A673 (cell line): ENCODE measurements at regions not wholly inside any gene's neighbourhood (a gene's known extent, or its start where the extent isn't known, plus 50 kb on each side); places are given as distances from the start of the nearest gene placed in this dataset.

ENCODE experiments used
- CTCF ChIP-seq: fragments of 300-800, 200-600 bp; sonication (generic); conservative IDR thresholded peaks from 2 replicates; pipeline ENCODE4 v1.5.1; 2017; ENCODE audit warnings: low read depth, mild to moderate bottlenecking, antibody characterized with exemption, low read length, moderate library complexity, mixed read lengths
- EZH2 ChIP-seq: fragments of 200-600 bp; sonication (generic); IDR thresholded peaks from 2 replicates; pipeline ENCODE4 v1.6.1; 2017; ENCODE audit warnings: borderline replicate concordance, low read depth, mild to moderate bottlenecking, mixed read lengths, antibody characterized with exemption, low read length; ENCODE audit not compliant: poor library complexity, severe bottlenecking

GRCh38 chr5:118577621-118578020 lies 410.7 kb downstream of the DTWD2 start:
- TF ChIP-seq CTCF (no peak), EZH2 (no peak)
